MM.1S (cell line): ENCODE measurements at regions not wholly inside any gene's neighbourhood (a gene's known extent, or its start where the extent isn't known, plus 50 kb on each side); places are given as distances from the start of the nearest gene placed in this dataset.

Experiments
- DNase-seq: peaks from one replicate; pipeline ENCODE4 v3.0.0-alpha.2; 2015
- H2AFZ ChIP-seq: fragments of 300-600 bp; sonication (generic); 2 replicates; pipeline ENCODE4 v1.6.0; 2016; ENCODE audit warnings: antibody characterized with exemption, low read length
- H3F3A ChIP-seq: fragments of 300-600 bp; sonication (generic); 2 replicates; pipeline ENCODE4 v1.6.1; 2016; ENCODE audit warnings: mild to moderate bottlenecking, antibody characterized with exemption, low read length, moderate library complexity, mixed read lengths; ENCODE audit not compliant: insufficient read depth
- H3K27ac ChIP-seq: fragments of 300-600 bp; sonication (generic); 2 replicates; pipeline ENCODE4 v1.5.1; 2016; ENCODE audit warnings: mild to moderate bottlenecking, low read length
- H3K27me3 ChIP-seq: fragments of 300-600 bp; sonication (generic); replicated peaks from 2 replicates; pipeline ENCODE4 v1.6.0; 2016; ENCODE audit warnings: low read length; ENCODE audit not compliant: insufficient read depth
- H3K36me3 ChIP-seq: fragments of 300-600 bp; sonication (generic); replicated peaks from 2 replicates; pipeline ENCODE4 v1.6.1; 2016; ENCODE audit warnings: mild to moderate bottlenecking, low read length, mixed read lengths; ENCODE audit not compliant: insufficient read depth
- H3K4me1 ChIP-seq: fragments of 300-600 bp; sonication (generic); 2 replicates; pipeline ENCODE4 v1.6.1; 2016; ENCODE audit warnings: low read length, mixed read lengths
- H3K4me2 ChIP-seq: fragments of 300-600 bp; sonication (generic); 2 replicates; pipeline ENCODE4 v1.6.0; 2016; ENCODE audit warnings: low read depth, low read length
- H3K4me3 ChIP-seq: fragments of 300-600 bp; sonication (generic); 2 replicates; pipeline ENCODE4 v1.5.1; 2016; ENCODE audit warnings: low read length, mixed read lengths
- H3K79me2 ChIP-seq: fragments of 300-600 bp; sonication (generic); 2 replicates; pipeline ENCODE4 v1.6.1; 2016; ENCODE audit warnings: mixed run types, low read length, mixed read lengths
- H3K9ac ChIP-seq: fragments of 300-600 bp; sonication (generic); 2 replicates; pipeline ENCODE4 v1.6.1; 2016; ENCODE audit warnings: low read length, mixed read lengths
- H3K9me2 ChIP-seq: fragments of 300-600 bp; sonication (generic); replicated peaks from 2 replicates; pipeline ENCODE4 v1.6.1; 2016; ENCODE audit warnings: mild to moderate bottlenecking, low read length, mixed read lengths; ENCODE audit not compliant: insufficient read depth
- H3K9me3 ChIP-seq: fragments of 300-600 bp; sonication (generic); replicated peaks from 2 replicates; pipeline ENCODE4 v1.6.1; 2016; ENCODE audit warnings: mild to moderate bottlenecking, low read length, mixed read lengths; ENCODE audit not compliant: insufficient read depth
- H4K20me1 ChIP-seq: fragments of 300-600 bp; sonication (generic); 2 replicates; pipeline ENCODE4 v1.6.1; 2016; ENCODE audit warnings: mild to moderate bottlenecking, low read length, moderate library complexity, mixed read lengths; ENCODE audit not compliant: insufficient read depth
- CTCF ChIP-seq: fragments of 300-600 bp; sonication (generic); IDR thresholded peaks from 2 replicates; pipeline ENCODE4 v1.5.1; 2016; ENCODE audit warnings: antibody characterized with exemption, low read length, mixed read lengths
- EZH2 ChIP-seq: fragments of 300-600 bp; sonication (generic); optimal IDR thresholded peaks from 2 replicates; pipeline ENCODE3; 2017; ENCODE audit warnings: low read depth, mild to moderate bottlenecking, antibody characterized with exemption, low read length, mixed read lengths
- EZH2phosphoT487 ChIP-seq: fragments of 300-600 bp; sonication (generic); IDR thresholded peaks from 2 replicates; pipeline ENCODE4 v1.6.1; 2018; ENCODE audit warnings: antibody characterized with exemption, low read length

- no peaks in the 10 kb centered on the region for H4K20me1 ChIP-seq
- H2AFZ ChIP-seq = no peak overlapping the region
- TF ChIP-seq CTCF (no peak), EZH2phosphoT487 (no peak), EZH2 (no peak)
- H3K9me3 ChIP-seq = no peaks in the 10 kb centered on the region
- no peaks in the 10 kb centered on the region for H3K36me3 ChIP-seq
- no peaks in the 10 kb centered on the region for H3F3A ChIP-seq
- no peaks in the 10 kb centered on the region for H3K79me2 ChIP-seq
- H3K27ac ChIP-seq = no peak overlapping the region
- no peak overlapping the region for H3K9ac ChIP-seq
- no peak overlapping the region for H3K4me2 ChIP-seq
- no peak overlapping the region for H3K4me3 ChIP-seq
- H3K4me1 ChIP-seq = no peaks in the 10 kb centered on the region
- no peaks in the 10 kb centered on the region for H3K9me2 ChIP-seq
- no peaks in the 10 kb centered on the region for H3K27me3 ChIP-seq
- DNase-seq = no peak
Measured at GRCh38 chr11:39462506-39462905, 1996.9 kb downstream of the LRRC4C start.

- no peaks in the 10 kb centered on the region for H3K9me2 ChIP-seq
Measured at GRCh38 chr11:39461066-39461465, 1998.4 kb downstream of the LRRC4C start.

GRCh38 chr11:39459606-39460005 is 1999.8 kb downstream of the LRRC4C start:
- Histone ChIP-seq H3K27me3 (no peaks in the 10 kb centered on the region), H3K36me3 (no peaks in the 10 kb centered on the region), H3K4me1 (no peaks in the 10 kb centered on the region), H2AFZ (no peak overlapping the region), H3K27ac (no peak overlapping the region), H3K9ac (no peak overlapping the region), H3K4me3 (no peak overlapping the region), H3F3A (no peaks in the 10 kb centered on the region), H3K79me2 (no peaks in the 10 kb centered on the region), H3K9me2 (no peaks in the 10 kb centered on the region), H4K20me1 (no peaks in the 10 kb centered on the region), H3K4me2 (no peak overlapping the region), H3K9me3 (no peaks in the 10 kb centered on the region)
- TF ChIP-seq EZH2 (no peak), CTCF (no peak), EZH2phosphoT487 (no peak)
- DNase-seq = no peak

More at GRCh38 chr11:39461066-39461465, 1998.4 kb downstream of the LRRC4C start:
- no peak for DNase-seq
- no peak overlapping the region for H3K4me2 ChIP-seq
- no peaks in the 10 kb centered on the region for H3K27me3 ChIP-seq
- no peaks in the 10 kb centered on the region for H3F3A ChIP-seq
- H3K4me1 ChIP-seq = no peaks in the 10 kb centered on the region
- H3K9ac ChIP-seq = no peak overlapping the region
- H3K79me2 ChIP-seq = no peaks in the 10 kb centered on the region
- no peak overlapping the region for H3K27ac ChIP-seq
- no peak overlapping the region for H3K4me3 ChIP-seq
- no peaks in the 10 kb centered on the region for H3K36me3 ChIP-seq
- TF ChIP-seq EZH2 = no peak
- H4K20me1 ChIP-seq = no peaks in the 10 kb centered on the region
- H2AFZ ChIP-seq = no peak overlapping the region
- H3K9me3 ChIP-seq = no peaks in the 10 kb centered on the region

GRCh38 chr11:39458481-39458880 is 2001.0 kb downstream of the LRRC4C start:
- H3F3A ChIP-seq = no peaks in the 10 kb centered on the region
- DNase-seq = no peak
- no peak overlapping the region for H2AFZ ChIP-seq
- TF ChIP-seq EZH2 (no peak), EZH2phosphoT487 (no peak), CTCF (no peak)
- H3K4me1 ChIP-seq = no peaks in the 10 kb centered on the region
- no peak overlapping the region for H3K27ac ChIP-seq
- H3K36me3 ChIP-seq = no peaks in the 10 kb centered on the region
- no peak overlapping the region for H3K4me3 ChIP-seq
- no peak overlapping the region for H3K9ac ChIP-seq
- no peaks in the 10 kb centered on the region for H3K27me3 ChIP-seq
- no peaks in the 10 kb centered on the region for H3K79me2 ChIP-seq
- H3K9me2 ChIP-seq = no peaks in the 10 kb centered on the region
- H3K9me3 ChIP-seq = no peaks in the 10 kb centered on the region
- no peaks in the 10 kb centered on the region for H4K20me1 ChIP-seq
- no peak overlapping the region for H3K4me2 ChIP-seq
